ENCODE measurements at regions not wholly inside any gene's neighbourhood (a gene's known extent, or its start where the extent isn't known, plus 50 kb on each side); places are given as distances from the start of the nearest gene placed in this dataset.

DNA sequence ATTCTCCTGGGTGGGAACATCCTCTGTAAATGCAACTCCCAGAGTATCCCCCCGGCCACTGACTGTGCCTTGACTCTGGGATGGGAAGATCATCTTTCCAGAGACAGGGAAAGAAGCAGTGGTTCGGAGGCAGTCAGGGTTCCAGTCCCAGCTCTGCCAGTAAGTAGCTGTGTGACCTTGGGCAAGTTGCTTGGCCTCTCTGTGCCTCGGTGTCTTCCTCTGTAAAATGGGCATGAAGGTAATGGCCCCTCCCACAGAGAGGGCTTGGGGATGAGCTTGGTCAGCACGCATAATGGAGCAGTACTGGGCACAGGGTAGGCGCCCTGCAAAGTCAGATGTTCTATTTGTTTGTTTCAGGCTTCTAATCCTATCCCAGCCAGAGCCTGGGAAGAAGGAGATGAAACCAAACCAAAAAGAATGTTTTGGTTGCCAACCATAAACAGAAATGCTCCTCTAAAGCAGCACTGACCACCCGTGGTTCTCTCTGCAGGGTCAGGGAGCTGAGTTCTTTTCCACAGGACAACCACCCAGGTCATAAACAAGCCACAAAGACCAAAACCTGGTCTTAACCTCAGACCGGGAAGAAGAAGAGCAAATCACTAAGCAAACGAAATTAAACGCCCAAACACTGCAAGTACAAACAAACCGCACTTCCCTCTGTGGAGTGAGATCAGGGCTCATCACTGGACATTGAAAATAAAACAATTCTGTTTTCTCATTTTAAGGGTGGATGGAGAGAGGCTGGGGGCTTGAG lies 381.0 kb upstream of the SULF2 start:
- no peak for TF ChIP-seq POLR2AphosphoS5 (IDR thresholded peaks at IDR 0.05; ENCODE audit: low read depth)
- no peak for TF ChIP-seq GABPA (IDR thresholded peaks at IDR 0.05; ENCODE audit: low read depth)
- H3K27me3 ChIP-seq (ENCODE audit: insufficient read depth, poor library complexity, severe bottlenecking), result no peaks in the 10 kb centered on the region
- H3K4me3 ChIP-seq (replicated peaks; ENCODE audit: insufficient read depth, low read length), result no peak overlapping the region
- no peak overlapping the region for H3K27ac ChIP-seq (replicated peaks)
- no peak for DNase-seq (ENCODE audit: low read depth in 1 of 2, low spot score in 1 of 2)

DNA sequence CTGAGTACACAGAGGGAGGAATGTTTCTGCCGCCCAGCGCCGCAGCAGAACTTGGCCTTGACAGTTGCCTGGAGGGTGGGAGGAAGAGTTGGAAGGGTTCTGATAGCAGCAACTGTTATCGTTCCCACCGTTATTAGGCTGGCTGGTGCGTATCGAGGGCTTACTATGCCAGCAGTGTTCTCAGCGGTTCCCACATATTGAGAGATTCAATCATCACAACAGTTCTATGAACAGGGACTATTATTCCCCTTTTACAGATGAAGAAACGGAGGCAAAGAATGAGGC lies 380.1 kb upstream of the SULF2 start:
- DNase-seq (ENCODE audit: low read depth in 1 of 2, low spot score in 1 of 2), result no peak
- TF ChIP-seq, protein P1, sequence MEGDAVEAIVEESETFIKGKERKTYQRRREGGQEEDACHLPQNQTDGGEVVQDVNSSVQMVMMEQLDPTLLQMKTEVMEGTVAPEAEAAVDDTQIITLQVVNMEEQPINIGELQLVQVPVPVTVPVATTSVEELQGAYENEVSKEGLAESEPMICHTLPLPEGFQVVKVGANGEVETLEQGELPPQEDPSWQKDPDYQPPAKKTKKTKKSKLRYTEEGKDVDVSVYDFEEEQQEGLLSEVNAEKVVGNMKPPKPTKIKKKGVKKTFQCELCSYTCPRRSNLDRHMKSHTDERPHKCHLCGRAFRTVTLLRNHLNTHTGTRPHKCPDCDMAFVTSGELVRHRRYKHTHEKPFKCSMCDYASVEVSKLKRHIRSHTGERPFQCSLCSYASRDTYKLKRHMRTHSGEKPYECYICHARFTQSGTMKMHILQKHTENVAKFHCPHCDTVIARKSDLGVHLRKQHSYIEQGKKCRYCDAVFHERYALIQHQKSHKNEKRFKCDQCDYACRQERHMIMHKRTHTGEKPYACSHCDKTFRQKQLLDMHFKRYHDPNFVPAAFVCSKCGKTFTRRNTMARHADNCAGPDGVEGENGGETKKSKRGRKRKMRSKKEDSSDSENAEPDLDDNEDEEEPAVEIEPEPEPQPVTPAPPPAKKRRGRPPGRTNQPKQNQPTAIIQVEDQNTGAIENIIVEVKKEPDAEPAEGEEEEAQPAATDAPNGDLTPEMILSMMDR (IDR thresholded peaks at IDR 0.05; ENCODE audit: insufficient read depth, low read length), result no peak
- TF ChIP-seq SPI1 (IDR thresholded peaks at IDR 0.05; ENCODE audit: borderline replicate concordance, low read depth) (no peak), POLR2AphosphoS5 (IDR thresholded peaks at IDR 0.05; ENCODE audit: low read depth) (no peak), GABPA (IDR thresholded peaks at IDR 0.05; ENCODE audit: low read depth) (no peak)
- TF ChIP-seq, protein P2, sequence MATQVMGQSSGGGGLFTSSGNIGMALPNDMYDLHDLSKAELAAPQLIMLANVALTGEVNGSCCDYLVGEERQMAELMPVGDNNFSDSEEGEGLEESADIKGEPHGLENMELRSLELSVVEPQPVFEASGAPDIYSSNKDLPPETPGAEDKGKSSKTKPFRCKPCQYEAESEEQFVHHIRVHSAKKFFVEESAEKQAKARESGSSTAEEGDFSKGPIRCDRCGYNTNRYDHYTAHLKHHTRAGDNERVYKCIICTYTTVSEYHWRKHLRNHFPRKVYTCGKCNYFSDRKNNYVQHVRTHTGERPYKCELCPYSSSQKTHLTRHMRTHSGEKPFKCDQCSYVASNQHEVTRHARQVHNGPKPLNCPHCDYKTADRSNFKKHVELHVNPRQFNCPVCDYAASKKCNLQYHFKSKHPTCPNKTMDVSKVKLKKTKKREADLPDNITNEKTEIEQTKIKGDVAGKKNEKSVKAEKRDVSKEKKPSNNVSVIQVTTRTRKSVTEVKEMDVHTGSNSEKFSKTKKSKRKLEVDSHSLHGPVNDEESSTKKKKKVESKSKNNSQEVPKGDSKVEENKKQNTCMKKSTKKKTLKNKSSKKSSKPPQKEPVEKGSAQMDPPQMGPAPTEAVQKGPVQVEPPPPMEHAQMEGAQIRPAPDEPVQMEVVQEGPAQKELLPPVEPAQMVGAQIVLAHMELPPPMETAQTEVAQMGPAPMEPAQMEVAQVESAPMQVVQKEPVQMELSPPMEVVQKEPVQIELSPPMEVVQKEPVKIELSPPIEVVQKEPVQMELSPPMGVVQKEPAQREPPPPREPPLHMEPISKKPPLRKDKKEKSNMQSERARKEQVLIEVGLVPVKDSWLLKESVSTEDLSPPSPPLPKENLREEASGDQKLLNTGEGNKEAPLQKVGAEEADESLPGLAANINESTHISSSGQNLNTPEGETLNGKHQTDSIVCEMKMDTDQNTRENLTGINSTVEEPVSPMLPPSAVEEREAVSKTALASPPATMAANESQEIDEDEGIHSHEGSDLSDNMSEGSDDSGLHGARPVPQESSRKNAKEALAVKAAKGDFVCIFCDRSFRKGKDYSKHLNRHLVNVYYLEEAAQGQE (IDR thresholded peaks at IDR 0.05; ENCODE audit: insufficient replicate concordance, low read depth), result no peak
- Histone ChIP-seq H3K4me3 (replicated peaks; ENCODE audit: insufficient read depth, low read length) (no peak overlapping the region), H3K27ac (replicated peaks) (no peak overlapping the region), H3K27me3 (ENCODE audit: insufficient read depth, poor library complexity, severe bottlenecking) (no peaks in the 10 kb centered on the region)

DNA sequence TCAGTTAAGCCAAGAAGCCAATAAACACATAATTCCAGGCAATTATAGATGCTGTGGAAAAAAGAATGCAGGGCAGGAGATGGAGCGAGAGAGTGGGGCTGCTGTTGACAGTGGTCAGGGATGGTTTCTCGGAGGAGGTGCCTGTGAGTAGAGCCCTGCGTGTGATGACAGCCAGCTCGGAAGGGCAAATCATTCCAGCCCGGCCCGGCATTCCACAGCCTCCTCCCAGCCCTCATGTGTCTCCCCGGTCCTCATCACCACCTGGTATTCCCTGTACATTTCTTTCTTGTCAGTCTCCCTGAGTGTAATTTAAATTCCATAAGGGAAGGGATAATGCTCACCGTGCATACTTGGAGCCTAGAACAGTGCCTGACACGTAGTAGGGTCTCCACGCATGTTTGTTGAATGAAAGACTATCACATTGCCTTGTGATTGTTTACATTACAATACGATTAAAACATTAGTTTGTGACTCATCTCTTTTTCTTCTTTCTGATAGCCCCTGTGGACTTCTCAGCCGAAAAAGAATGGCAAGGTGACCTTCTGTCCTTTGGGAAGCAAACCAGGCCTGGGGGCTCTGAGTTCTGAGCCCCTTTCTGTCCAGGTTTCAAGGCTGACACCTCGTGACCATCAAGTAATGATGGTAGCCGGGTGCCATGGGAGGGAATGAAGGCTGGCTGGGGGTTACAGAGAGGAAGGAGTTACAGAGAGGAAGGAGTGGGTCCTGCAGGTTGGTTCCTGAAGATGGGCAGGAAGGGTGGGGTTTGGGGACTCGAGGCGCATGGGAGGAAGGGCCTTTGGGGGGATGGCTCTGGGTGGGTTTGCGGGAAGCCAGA lies 379.5 kb upstream of the SULF2 start:
- Histone ChIP-seq H3K4me3 (replicated peaks; ENCODE audit: insufficient read depth, low read length) (no peak overlapping the region), H3K27me3 (ENCODE audit: insufficient read depth, poor library complexity, severe bottlenecking) (no peaks in the 10 kb centered on the region), H3K27ac (replicated peaks) (no peak overlapping the region)
- TF ChIP-seq, protein P1 (IDR thresholded peaks at IDR 0.05; ENCODE audit: insufficient read depth, low read length), result no peak
- TF ChIP-seq SPI1 (IDR thresholded peaks at IDR 0.05; ENCODE audit: borderline replicate concordance, low read depth) (no peak), POLR2AphosphoS5 (IDR thresholded peaks at IDR 0.05; ENCODE audit: low read depth) (no peak), GABPA (IDR thresholded peaks at IDR 0.05; ENCODE audit: low read depth) (no peak)
- TF ChIP-seq, protein P2 (IDR thresholded peaks at IDR 0.05; ENCODE audit: insufficient replicate concordance, low read depth), result no peak
- no peak for DNase-seq (ENCODE audit: low read depth in 1 of 2, low spot score in 1 of 2)

DNA sequence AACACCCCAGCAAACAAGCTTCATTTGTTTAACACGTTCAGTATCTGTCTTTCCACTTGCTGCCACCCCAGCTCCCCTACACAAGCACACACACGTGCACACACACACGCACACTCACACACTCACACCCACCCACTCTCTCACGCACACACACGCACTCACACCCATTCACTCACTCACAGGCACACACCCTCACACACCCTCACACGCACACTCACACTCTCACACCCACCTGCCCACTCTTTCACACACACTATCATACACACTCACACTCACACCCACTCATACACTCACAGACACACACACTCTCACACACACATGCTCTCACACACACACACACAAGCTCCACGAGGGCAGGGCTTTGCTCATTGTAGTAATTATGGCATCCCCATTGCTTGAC lies 378.8 kb upstream of the SULF2 start:
- DNase-seq (ENCODE audit: low read depth in 1 of 2, low spot score in 1 of 2), result no peak
- TF ChIP-seq, protein P1 (IDR thresholded peaks at IDR 0.05; ENCODE audit: insufficient read depth, low read length), result no peak
- TF ChIP-seq GABPA (IDR thresholded peaks at IDR 0.05; ENCODE audit: low read depth), result no peak
- TF ChIP-seq, protein P2 (IDR thresholded peaks at IDR 0.05; ENCODE audit: insufficient replicate concordance, low read depth), result no peak
- no peaks in the 10 kb centered on the region for H3K27me3 ChIP-seq (ENCODE audit: insufficient read depth, poor library complexity, severe bottlenecking)
- no peak overlapping the region for H3K27ac ChIP-seq (replicated peaks)
- H3K4me3 ChIP-seq (replicated peaks; ENCODE audit: insufficient read depth, low read length), result no peak overlapping the region
